ENCODE measurements at regions not wholly inside any gene's neighbourhood (a gene's known extent, or its start where the extent isn't known, plus 50 kb on each side); places are given as distances from the start of the nearest gene placed in this dataset.

DNA sequence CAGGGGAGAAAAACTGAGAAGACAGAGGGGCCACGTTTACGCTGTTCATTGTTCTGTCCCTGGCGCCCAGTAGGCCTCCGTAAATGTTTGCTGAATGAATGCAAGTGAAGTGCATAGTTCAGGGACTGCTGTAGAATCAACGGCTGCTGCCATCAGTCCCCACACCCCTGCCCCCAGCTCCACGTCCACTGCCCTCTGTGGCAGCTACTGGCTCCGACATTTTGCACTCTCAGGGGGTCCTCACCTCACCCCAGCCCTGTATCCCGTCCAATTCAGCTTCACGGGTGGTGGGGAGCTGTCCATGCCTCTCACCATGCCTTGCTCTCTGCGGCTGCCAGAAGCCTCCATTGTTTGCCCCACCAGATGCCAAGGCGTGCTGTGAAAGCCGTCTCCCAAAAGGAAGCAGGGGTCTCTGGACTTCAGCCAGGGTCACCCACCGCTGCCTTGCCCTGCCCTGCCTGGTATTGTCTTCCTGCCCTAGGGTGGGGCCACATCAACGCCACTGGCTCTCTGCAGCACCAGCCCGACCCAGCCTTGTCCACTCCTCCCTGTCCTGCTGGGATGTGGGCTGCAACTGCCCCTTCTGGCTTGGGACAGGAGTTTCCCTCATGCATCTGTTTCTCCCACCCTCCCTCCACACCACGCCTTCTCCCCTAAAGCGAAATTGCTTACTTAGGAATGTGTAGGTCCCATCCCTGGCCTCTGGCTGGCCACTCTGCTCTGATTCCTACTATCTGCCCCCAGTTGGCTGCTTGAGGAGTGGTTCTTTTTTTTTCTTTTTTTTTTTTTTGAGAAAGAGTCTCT lies 86.0 kb downstream of the RHOB start:
- H3K27me3 Mint-ChIP-seq (ENCODE audit: unreplicated experiment): no peaks in the 10 kb centered on the region
- intact Hi-C loops (cut with micrococcal nuclease; ENCODE audit: unreplicated experiment): no loop called here
- no peaks in the 10 kb centered on the region for H3K36me3 Mint-ChIP-seq (ENCODE audit: insufficient read depth, unreplicated experiment)
- H3K27ac Mint-ChIP-seq (ENCODE audit: unreplicated experiment): no peak overlapping the region
- BruUV-seq (replicated peaks): no TSS peak
- H3K9me3 Mint-ChIP-seq (ENCODE audit: low read depth, unreplicated experiment): no peaks in the 10 kb centered on the region
- TF ChIP-seq, protein P1, sequence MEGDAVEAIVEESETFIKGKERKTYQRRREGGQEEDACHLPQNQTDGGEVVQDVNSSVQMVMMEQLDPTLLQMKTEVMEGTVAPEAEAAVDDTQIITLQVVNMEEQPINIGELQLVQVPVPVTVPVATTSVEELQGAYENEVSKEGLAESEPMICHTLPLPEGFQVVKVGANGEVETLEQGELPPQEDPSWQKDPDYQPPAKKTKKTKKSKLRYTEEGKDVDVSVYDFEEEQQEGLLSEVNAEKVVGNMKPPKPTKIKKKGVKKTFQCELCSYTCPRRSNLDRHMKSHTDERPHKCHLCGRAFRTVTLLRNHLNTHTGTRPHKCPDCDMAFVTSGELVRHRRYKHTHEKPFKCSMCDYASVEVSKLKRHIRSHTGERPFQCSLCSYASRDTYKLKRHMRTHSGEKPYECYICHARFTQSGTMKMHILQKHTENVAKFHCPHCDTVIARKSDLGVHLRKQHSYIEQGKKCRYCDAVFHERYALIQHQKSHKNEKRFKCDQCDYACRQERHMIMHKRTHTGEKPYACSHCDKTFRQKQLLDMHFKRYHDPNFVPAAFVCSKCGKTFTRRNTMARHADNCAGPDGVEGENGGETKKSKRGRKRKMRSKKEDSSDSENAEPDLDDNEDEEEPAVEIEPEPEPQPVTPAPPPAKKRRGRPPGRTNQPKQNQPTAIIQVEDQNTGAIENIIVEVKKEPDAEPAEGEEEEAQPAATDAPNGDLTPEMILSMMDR (IDR thresholded peaks at IDR 0.05; ENCODE audit: unreplicated experiment): no peak
- H3K4me1 Mint-ChIP-seq (ENCODE audit: low read depth, unreplicated experiment): peaks cover 28% of the 10 kb centered on the region
- CTCF ChIA-PET: interaction anchor here (0.8 kb wide), 1 partner anchor 70 kb away, joined by 8 read pairs; no protein-coding TSS in a partner anchor
- no peak for DNase-seq
- no peak overlapping the region for H3K4me3 Mint-ChIP-seq (ENCODE audit: low read depth, unreplicated experiment)

- BruUV-seq (replicated peaks): no TSS peak
- H3K36me3 Mint-ChIP-seq (ENCODE audit: insufficient read depth, unreplicated experiment): no peaks in the 10 kb centered on the region
- no peaks in the 10 kb centered on the region for H3K9me3 Mint-ChIP-seq (ENCODE audit: low read depth, unreplicated experiment)
- intact Hi-C loops (cut with micrococcal nuclease; ENCODE audit: unreplicated experiment): no loop called here
- no peaks in the 10 kb centered on the region for H3K27me3 Mint-ChIP-seq (ENCODE audit: unreplicated experiment)
- no peak for DNase-seq
- no peak overlapping the region for H3K27ac Mint-ChIP-seq (ENCODE audit: unreplicated experiment)
- H3K4me3 Mint-ChIP-seq (ENCODE audit: low read depth, unreplicated experiment): no peak overlapping the region
- CTCF ChIA-PET: interaction anchor here (0.8 kb wide), 1 partner anchor 69 kb away, joined by 8 read pairs; no protein-coding TSS in a partner anchor
- TF ChIP-seq, protein P1 (IDR thresholded peaks at IDR 0.05; ENCODE audit: unreplicated experiment): no peak
- peaks cover 28% of the 10 kb centered on the region for H3K4me1 Mint-ChIP-seq (ENCODE audit: low read depth, unreplicated experiment)
These were observed 87.2 kb downstream of the RHOB start for GRCh38 chr2:20533993-20534622.

- TF ChIP-seq, protein P1 (IDR thresholded peaks at IDR 0.05; ENCODE audit: unreplicated experiment): no peak
- CTCF ChIA-PET: interaction anchor here (1.1 kb wide), 1 partner anchor 85 kb away, joined by 3 read pairs; no protein-coding TSS in a partner anchor
- no peak overlapping the region for H3K27ac Mint-ChIP-seq (ENCODE audit: unreplicated experiment)
- no peaks in the 10 kb centered on the region for H3K27me3 Mint-ChIP-seq (ENCODE audit: unreplicated experiment)
- H3K36me3 Mint-ChIP-seq (ENCODE audit: insufficient read depth, unreplicated experiment): no peaks in the 10 kb centered on the region
- no peak for DNase-seq
- peaks cover 28% of the 10 kb centered on the region for H3K4me1 Mint-ChIP-seq (ENCODE audit: low read depth, unreplicated experiment)
- intact Hi-C loops (cut with micrococcal nuclease; ENCODE audit: unreplicated experiment): no loop called here
- no TSS peak for BruUV-seq (replicated peaks)
- no peaks in the 10 kb centered on the region for H3K9me3 Mint-ChIP-seq (ENCODE audit: low read depth, unreplicated experiment)
- no peak overlapping the region for H3K4me3 Mint-ChIP-seq (ENCODE audit: low read depth, unreplicated experiment)
These were observed 88.3 kb downstream of the RHOB start for GRCh38 chr2:20534913-20535801.

Data from Calu3 (cell line).